ENCODE measurements at regions not wholly inside any gene's neighbourhood (a gene's known extent, or its start where the extent isn't known, plus 50 kb on each side); places are given as distances from the start of the nearest gene placed in this dataset.

DNA sequence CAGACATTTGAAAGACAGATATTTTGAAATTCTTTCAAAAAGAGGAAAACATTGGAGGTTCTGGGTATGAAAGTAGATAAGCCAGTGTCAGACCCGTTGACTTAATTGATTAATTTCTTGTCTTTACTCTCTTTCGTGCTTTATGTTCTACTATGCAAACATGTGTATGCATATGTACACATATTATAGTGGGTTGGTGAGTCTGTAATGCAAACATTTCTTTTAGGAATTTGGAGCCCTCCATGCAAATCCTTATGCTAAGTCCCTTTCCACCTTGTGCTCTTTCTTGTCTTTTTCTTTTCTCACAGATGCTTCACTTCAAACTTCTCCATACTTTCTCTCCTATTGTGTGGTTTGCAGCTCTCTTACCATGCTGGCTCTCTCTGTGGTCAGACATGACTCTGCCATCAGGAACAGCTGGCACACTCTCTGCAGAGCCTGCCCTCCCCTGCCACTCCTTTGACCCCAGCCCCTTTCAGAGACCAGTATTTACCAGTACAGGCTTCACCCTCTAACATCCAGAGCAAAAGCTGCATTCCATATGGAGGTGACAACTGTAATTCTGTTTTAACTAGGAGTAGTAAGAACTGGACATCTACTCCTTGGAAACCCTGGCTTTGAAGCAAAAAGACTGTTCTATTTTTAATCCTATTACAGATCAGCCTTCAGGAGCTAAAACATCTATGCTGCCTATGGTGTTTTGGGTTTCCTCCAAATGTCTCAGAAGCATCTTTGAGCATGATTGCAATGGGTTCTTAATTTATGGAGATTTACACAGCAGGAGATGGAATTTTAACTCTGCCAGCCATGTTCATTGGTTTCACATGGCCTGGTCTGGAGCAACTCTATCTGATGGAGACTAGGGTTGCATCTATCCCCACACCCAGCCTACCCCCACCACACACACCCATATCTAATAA lies 386.9 kb upstream of the FAT3 start:
- no peak overlapping the region for H3K56ac ChIP-seq (ENCODE audit: extremely low read depth, insufficient read depth, low read length)
- dilution Hi-C loops (cut with HindIII; ENCODE audit: low sequenced_read_pairs, unreplicated experiment): no loop called here
- ChIA-PET CTCF (no interaction called here), POLR2A (ENCODE audit: unreplicated experiment) (no interaction called here)
- no peak overlapping the region for H2AK5ac ChIP-seq (ENCODE audit: low read depth, low read length)
- H3K27me3 ChIP-seq (ENCODE audit: control insufficient read depth, insufficient read depth, low read length): no peaks in the 10 kb centered on the region
- no CpG with 5 or more reads among the region's 2 CpGs for WGBS, 2 experiments (ENCODE audit: extremely low coverage in 2 of 2, insufficient read length in 1 of 2)
- no peak overlapping the region for H3K4me3 ChIP-seq (ENCODE audit: insufficient read depth, low read depth, low read length)
- no peak overlapping the region for H2BK5ac ChIP-seq (ENCODE audit: low read depth, low read length, poor library complexity, severe bottlenecking)
- H3K9ac ChIP-seq (ENCODE audit: low read depth, low read length): no peak overlapping the region
- H3K36me3 ChIP-seq (ENCODE audit: control insufficient read depth, insufficient read depth, low read length): no peaks in the 10 kb centered on the region
- H2BK15ac ChIP-seq (ENCODE audit: low read depth, low read length): no peak overlapping the region
- no peak overlapping the region for H3K14ac ChIP-seq (replicated peaks; ENCODE audit: low read depth, low read length)
- peaks cover 2% of the 10 kb centered on the region; the same call in 1 of the 2 replicates for H3K9me3 ChIP-seq (ENCODE audit: control insufficient read depth, insufficient read depth, low read length)
- H4K5ac ChIP-seq (ENCODE audit: low read depth, low read length): no peak overlapping the region
- intact Hi-C loops (cut with micrococcal nuclease): no loop called here
- no peak overlapping the region for H2BK20ac ChIP-seq (ENCODE audit: low read depth, low read length)
- H3K4me2 ChIP-seq (ENCODE audit: low read depth, low read length): no peak overlapping the region
- no peak overlapping the region for H4K91ac ChIP-seq (ENCODE audit: insufficient read depth, low read depth, low read length)
- H3K9me1 ChIP-seq (ENCODE audit: insufficient read depth, low read length): no peaks in the 10 kb centered on the region
- H3K18ac ChIP-seq (ENCODE audit: low read depth, low read length): no peak overlapping the region
- no peaks in the 10 kb centered on the region for H3K79me1 ChIP-seq (ENCODE audit: low read depth in 1 of 2, low read length in 2 of 2)
- no peak overlapping the region for H4K8ac ChIP-seq (ENCODE audit: low read depth in 2 of 2, low read length in 2 of 2)
- in situ Hi-C loops (cut with MboI; ENCODE audit: low sequenced_read_pairs): no loop called here
- no peak overlapping the region for H3K27ac ChIP-seq (ENCODE audit: insufficient read depth, low read length)
- DNase-seq (no peak), ATAC-seq (ENCODE audit: low read depth) (no peak)
- no peak overlapping the region for H3K4ac ChIP-seq (ENCODE audit: low read depth, low read length)
- no peak overlapping the region for H3K23ac ChIP-seq (ENCODE audit: low read depth, low read length)
- no peaks in the 10 kb centered on the region for H3K4me1 ChIP-seq (ENCODE audit: control insufficient read depth, insufficient read depth, low read length)
- no TSS peak for BruUV-seq (replicated peaks)
- H2AFZ ChIP-seq (replicated peaks; ENCODE audit: low read length, poor library complexity): no peak overlapping the region
- no peak overlapping the region for H2BK120ac ChIP-seq (ENCODE audit: low read depth, low read length)
- H4K20me1 ChIP-seq (ENCODE audit: insufficient read depth, low read length): no peaks in the 10 kb centered on the region
- TF ChIP-seq, protein P1, sequence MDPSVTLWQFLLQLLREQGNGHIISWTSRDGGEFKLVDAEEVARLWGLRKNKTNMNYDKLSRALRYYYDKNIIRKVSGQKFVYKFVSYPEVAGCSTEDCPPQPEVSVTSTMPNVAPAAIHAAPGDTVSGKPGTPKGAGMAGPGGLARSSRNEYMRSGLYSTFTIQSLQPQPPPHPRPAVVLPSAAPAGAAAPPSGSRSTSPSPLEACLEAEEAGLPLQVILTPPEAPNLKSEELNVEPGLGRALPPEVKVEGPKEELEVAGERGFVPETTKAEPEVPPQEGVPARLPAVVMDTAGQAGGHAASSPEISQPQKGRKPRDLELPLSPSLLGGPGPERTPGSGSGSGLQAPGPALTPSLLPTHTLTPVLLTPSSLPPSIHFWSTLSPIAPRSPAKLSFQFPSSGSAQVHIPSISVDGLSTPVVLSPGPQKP (IDR thresholded peaks at IDR 0.05; ENCODE audit: borderline replicate concordance, low read depth, low read length): no peak
- TF ChIP-seq, protein P2, sequence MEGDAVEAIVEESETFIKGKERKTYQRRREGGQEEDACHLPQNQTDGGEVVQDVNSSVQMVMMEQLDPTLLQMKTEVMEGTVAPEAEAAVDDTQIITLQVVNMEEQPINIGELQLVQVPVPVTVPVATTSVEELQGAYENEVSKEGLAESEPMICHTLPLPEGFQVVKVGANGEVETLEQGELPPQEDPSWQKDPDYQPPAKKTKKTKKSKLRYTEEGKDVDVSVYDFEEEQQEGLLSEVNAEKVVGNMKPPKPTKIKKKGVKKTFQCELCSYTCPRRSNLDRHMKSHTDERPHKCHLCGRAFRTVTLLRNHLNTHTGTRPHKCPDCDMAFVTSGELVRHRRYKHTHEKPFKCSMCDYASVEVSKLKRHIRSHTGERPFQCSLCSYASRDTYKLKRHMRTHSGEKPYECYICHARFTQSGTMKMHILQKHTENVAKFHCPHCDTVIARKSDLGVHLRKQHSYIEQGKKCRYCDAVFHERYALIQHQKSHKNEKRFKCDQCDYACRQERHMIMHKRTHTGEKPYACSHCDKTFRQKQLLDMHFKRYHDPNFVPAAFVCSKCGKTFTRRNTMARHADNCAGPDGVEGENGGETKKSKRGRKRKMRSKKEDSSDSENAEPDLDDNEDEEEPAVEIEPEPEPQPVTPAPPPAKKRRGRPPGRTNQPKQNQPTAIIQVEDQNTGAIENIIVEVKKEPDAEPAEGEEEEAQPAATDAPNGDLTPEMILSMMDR (conservative IDR thresholded peaks at IDR 0.05; ENCODE audit: low read depth, low read length): no peak
- TF ChIP-seq FOS (IDR thresholded peaks at IDR 0.05; ENCODE audit: low read depth, low read length) (no peak), POLR2A (IDR thresholded peaks at IDR 0.05; ENCODE audit: low read depth, low read length) (no peak)
- H2AK9ac ChIP-seq (replicated peaks; ENCODE audit: low read depth, low read length, poor library complexity): no peak overlapping the region

Measured in IMR-90 (cell line).